NCI-H748 treated with DMSO at 0.1 percent for 48 hours (cell line): ENCODE measurements at regions not wholly inside any gene's neighbourhood (a gene's known extent, or its start where the extent isn't known, plus 50 kb on each side); places are given as distances from the start of the nearest gene placed in this dataset.

Experiments
- DNase-seq: peaks from one replicate; lab custom pipeline; 2025; lab: John Stamatoyannopoulos, UW

DNA sequence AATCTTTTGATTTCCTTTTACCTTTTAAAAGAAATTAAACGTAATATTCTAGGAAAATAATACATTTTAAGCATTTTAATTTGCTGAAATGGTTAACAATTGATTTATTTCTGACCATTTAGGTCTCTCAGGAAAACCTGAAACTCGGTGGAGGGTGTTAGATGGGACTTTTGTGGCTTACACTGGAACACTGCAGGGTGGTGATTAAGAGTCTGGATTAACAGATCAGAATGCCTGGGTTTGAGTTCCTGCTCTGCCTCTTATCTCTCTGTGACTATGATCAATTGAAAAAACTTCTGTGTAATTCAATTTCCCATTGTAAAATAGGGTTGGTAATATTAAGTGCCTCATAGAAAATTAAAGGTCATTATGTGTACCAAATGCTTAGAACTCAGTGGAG is 168.7 kb downstream of the UBE2E3 start:
- no peak for DNase-seq

GRCh38 chr2:181152226-181152625 is 171.8 kb downstream of the UBE2E3 start:
- no peak for DNase-seq

GRCh38 chr2:181152701-181153100 is 172.3 kb downstream of the UBE2E3 start:
- DNase-seq: no peak

DNA sequence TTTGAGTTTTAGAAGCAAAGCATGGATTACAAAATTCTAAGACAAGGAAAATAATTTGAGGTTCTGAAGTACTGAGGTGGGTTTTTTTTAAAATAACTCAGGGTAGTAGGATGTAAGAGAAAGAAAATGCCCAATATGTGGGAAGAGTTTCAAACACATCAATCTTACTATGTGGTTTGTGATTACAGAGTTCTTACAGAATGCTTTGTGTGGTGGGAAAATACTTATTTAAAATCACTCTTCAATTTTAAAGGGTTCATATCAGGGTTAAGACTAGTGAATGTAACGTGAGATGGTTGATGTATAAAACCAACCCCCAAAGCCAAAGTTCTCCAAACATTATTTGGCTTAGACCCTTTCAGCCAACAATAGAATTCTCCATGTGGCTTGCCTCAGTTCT is 173.5 kb downstream of the UBE2E3 start:
- DNase-seq: no peak

DNA sequence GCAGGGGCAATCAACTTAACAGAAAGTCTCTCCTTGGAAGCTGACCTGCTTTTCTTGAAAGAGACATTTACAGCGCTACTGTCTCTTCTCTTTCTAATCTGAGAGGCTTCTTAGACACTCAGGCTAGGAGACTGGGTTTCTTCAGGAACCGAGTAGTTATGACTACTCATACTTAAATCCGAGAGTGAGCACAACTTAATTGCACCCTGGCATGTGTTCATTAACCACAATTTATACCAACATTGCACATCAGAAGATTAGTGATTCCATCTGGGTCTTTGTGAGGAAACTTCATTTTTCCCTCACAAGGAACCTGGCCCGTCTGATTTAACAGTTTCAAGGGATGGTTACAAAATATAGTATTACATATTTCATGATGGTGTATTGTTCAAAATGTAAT is 176.9 kb downstream of the UBE2E3 start:
- DNase-seq: no peak

- no peak for DNase-seq
These were observed 178.0 kb downstream of the UBE2E3 start for GRCh38 chr2:181158427-181158826.

DNA sequence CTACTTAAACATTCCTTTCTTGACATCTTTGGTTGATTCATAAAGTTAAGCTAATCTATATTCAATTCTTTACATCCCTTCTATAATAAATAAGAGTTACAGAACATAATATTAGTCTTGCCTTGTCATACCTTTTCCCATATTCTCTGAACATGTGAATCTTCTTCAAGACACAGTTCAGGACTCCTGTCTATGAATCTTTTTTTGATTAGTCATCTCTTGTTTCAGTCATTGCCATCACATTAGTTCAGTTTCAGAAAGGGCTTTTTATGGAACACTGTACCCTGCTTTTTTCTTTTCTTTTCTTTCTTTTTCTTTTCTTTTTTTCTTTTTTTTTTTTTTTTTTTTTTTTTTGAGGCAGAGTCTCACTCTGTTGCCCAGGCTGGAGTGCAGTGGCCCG is 181.2 kb downstream of the UBE2E3 start:
- DNase-seq: no peak

DNA sequence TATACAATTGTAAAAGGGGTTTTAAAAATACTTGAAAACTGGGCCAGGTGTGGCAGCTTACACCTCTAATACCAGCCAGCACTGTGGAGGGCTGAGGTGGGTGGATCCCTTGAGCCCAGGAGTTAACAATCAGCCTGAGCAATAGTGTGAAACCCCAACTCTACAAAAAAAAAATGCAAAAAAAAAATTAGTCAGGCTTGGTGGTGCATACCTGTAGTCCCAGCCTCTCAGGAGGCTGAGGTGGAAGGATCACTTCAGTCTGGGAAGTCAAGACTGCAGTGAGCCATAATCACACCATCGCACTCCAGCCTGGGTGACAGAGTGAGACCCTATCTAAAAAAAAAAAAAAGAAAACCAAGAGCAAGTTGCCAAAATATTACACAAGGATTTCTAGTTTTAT is 182.7 kb downstream of the UBE2E3 start:
- no peak for DNase-seq

- DNase-seq: no peak
These were observed 183.3 kb downstream of the UBE2E3 start for GRCh38 chr2:181163691-181164090.

DNA sequence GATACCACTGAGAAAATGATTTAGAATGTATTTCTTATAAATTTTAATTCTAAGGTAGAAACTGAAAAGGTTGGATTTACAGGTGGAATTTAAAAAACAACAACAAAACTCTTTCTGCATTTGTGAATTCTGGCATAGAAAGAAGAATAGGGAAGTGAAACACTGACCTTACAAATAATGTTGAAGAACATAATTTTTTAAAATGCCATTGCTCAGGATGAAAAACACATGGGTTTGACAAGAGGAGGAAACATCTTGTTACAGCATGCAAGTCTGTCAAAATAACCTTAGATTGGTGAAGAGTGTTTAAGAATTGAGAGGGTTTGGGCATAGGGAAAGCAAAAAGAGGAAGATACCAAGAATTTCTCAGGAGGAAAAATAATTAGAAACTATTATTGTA is 184.3 kb downstream of the UBE2E3 start:
- no peak for DNase-seq

DNA sequence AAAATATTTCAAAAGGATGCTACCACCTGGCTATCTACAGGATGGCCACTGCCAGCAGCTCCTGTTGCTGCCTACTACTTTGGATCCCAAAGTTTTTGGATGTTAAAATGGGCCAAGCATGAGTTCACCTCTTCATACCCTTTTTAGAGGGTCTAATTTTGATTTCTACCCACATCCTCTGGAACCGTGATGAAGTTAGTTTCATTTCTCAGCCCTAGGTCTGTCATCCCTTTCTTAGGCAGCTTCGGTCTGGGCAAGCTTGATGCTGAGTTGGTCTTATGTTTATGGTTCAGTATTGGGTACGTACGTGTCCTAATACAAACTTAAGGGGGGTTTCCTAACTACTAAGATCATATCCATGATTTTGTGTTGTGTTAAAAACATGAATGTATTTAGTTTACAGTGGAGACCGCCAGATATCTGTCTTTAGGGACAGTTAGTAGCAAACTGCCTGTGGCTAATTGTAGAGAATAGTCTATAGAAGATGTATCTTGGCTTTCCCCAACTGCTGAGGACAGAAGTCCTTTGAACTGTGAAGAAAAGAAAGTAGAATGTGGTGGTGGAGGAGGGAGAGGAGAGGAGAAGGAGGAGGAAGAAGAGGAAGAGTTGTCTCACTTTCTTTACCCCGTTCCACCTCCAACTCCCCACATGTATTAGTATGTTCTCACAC is 184.9 kb downstream of the UBE2E3 start:
- no peak for DNase-seq

GRCh38 chr2:181169503-181169902 is 189.1 kb downstream of the UBE2E3 start:
- DNase-seq: no peak

GRCh38 chr2:181170256-181170655 is 189.9 kb downstream of the UBE2E3 start:
- DNase-seq: no peak

DNA sequence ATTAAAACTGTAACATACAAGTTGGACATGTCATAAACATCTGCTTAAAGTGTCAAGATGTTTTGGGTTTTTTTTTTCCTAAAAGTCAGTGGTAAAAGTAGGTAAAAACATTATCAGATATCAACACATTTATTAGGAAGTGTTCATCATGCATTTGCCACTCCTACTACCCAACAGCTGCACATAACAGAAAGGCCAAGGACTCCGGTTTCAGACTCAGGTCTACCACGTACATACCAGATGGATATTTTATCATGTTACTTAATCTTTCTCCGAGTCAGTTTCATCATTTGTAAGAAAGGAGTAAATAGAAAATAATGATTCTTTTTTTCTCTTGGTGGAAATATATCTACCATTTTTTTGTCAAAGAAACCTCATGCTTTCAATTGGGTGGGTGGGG is 192.3 kb downstream of the UBE2E3 start:
- no peak for DNase-seq

DNA sequence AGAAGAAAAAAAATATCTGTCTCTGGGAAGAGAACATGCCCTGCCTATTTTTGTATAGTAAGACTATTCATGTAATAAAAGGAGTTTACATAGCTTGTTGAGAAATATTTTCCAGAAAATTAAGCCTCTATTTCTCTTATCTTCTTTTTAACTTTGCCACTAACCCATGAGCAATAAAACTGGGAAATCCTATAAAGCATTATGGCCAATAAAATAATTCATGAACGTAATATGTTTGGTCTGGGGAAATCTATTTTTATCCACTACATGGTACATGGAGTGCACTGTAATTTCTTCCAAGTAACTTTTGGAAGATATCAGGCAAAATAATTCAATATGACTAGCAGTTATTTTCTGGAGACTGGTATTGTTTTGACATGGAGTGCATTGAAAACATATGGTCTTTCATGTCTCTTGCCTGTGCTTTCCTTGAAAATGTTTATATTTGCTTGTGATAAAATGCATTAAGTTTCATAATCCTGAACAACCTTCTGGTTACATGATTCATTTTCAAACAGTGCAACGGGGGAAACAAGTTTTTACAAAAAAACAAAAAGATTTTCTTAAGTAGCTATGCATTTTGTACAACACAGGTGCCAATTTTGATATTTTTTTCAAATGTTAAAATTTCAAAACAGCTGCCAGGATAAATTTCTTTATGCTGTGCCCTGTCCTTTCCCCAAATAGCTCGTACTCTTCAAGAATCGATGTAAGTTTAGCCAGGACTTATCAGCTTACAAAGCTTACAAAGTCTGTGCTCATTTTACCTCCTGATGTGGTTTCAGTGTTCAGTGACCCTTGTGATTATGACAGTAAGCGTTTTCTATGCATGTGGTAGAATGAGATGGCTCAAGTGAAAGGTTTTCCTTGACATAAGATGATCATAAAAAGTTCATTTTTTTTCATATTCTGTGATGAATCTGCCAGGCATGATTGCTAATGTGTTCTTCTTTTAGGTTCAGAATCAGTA is 194.5 kb downstream of the UBE2E3 start:
- DNase-seq: no peak

DNA sequence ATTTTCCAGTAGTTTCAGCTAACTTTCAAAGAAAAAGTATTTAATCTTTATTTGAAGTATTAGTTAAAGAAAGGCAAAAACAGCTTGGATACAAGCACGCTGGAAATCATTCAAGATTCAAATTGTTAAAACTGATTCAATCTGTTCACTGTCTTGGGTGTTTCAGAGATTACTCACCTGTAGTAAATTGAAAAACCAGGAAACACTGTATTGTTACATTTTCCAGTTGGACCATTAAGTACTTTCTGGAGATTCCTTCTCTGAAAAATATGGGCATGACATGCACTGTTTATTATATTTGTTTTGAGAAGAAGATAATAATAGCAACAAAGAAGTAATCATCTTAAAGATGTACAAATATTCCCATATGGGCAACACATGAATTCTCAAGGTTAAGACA is 196.1 kb downstream of the UBE2E3 start:
- DNase-seq: no peak

DNA sequence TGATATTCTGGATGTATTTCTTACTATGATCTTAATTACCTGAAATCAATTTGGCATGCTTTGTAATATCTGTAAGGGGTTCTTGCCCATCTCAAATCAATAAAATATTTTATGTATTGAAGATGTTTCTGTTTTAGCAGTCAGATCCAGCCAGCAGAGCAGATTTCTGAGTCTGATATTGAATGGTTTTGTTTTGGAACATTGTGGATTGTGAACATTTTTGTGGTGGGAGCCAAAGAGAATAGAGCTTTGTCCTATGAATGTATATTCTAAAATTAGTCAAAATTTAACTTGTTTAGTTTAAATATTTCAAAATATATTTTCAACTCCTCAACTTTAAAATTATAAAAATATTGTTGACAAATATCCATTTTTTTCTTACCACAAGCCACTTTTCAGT is 197.0 kb downstream of the UBE2E3 start:
- DNase-seq: no peak

DNA sequence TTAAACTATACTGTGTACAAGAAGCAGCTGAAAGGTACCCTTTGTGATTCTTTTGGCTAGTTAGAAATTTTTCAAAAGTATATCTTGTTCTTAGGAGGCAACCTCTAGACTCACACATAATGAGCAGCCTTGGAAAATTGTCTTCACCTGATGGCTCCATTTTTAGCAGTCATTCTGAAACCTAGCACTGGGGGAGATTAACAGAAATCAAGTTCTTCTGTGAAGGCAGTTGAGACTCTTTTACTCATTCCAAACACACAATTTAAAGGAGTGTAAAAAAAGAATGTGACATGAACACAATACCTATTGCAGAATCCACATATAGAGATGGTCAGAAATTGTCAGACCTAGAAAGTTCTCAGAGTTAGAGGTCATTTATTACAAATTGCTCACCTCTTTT is 197.7 kb downstream of the UBE2E3 start:
- no peak for DNase-seq

DNA sequence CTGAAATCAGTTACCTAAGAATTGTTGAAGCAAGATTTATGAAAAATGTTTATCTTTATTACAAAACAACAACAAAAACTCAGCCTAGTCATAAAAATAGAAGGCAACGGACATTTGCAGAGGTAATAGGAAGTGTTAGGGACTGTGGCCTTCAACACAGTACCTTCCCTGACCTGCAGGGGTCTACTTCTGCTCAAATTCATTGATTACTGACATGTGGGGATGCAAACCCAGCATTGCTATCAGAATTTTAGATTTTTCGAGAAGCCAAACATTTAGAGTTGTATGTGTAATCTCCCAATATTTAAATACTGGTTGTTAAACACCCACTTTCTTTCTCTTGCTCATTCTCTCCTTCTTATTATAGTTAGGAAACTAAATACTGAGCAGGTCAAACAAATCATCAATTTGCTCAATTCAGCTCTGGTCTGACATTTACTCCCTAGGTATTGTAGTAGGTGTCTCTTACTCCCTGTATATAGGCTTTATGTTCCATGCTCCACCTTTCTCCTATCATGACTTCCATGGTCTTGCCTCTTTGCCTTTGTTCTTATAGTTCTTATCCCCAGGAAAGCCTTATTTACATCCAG is 198.5 kb downstream of the UBE2E3 start:
- no peak for DNase-seq

DNA sequence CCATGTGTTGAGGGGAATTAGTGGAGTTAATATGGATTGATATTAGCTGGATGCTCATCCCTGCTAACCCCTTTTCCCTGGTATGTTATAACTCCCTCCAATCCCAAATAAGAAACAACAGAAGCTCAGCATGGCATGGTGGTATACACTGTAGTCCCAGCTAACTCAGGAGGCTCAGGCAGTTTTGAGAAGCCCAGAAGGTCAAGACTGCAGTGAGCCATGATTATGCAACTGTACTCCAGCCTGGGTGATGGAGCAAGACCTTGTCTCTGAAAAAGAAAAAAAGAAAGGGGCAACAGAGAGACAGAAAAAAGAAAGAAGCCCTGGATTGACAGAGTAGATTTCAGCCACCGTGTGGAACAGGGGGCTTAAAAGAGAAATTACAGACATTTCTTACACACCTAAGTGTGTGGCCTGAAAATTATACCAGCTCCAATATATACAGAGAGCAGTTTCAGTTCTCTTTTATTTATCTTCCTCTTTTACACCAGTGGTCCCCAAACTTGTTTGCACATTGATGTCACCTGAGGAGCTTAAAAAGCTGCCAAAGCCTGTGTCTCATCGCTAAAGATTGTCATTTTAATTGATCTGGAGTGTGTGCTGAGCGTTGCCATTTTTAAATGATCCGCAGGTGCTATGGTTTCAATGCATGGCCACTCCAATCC is 203.6 kb downstream of the UBE2E3 start:
- no peak for DNase-seq

DNA sequence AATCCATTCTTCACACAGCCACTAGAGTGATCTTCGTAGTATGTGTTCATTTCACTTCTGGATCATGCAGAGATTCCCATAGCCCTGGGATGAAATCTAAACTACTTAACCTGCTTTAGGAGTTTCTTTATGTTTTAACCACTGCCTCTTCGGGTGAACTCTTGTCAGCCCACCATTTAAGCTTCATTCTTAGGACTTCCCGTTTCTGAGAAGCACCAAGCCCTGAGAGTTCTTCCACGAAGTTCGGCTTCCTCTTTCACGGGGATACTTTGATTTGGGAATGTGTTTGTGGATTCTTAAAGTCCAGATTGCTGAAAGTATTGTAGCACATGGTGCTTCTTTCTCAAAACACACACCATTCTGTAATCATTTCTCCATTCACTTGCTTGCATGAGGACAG is 205.0 kb downstream of the UBE2E3 start:
- no peak for DNase-seq

DNA sequence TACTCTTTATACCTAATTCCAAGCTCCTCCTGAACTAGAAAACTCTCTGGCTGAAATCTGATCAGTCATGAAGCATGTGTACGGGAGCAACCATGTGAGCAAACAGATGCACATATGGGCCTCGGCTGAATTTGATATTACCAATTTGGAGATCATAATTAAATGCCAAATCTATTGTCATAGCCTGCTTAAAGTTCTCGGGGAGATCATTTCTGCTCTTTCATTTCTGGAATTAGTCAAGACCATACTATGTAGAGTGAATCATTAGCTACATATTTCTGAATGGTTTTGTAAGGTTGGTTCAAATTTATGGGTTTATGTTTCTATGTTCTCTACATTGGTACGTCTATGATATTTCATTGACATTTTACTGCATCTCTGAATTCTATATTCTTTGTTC is 205.5 kb downstream of the UBE2E3 start:
- no peak for DNase-seq

DNA sequence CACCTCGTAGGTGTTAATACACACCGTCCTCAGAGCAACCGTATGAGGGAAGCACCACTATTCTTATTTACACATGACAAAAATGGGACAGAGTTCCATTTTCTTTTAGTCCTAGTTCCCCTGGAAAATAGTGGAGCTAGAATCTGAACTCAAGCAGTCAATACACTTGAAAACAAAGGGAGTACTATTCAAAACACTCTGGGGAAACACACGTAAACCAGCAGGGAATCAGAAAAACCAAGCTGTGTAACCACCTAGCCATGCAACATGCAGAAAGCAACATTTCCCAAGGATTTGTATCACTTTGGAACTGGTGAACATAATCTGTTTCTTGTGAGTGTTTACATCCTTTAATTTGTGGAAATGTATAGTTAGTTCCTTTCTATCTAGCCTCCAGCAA is 208.2 kb downstream of the UBE2E3 start:
- no peak for DNase-seq
